Hepatocyte (in vitro differentiated cells): ENCODE measurements at regions not wholly inside any gene's neighbourhood (a gene's known extent, or its start where the extent isn't known, plus 50 kb on each side); places are given as distances from the start of the nearest gene placed in this dataset.

Experiments used
- DNase-seq: peaks from one replicate; pipeline ENCODE4 v3.0.0-alpha.2; 2016; ENCODE audit warnings: low spot score
- H2AFZ ChIP-seq: fragments of 200-600 bp; sonication (generic); 2 replicates; pipeline ENCODE4 v1.6.0; 2016; ENCODE audit warnings: antibody characterized with exemption, mild to moderate bottlenecking
- H3K27ac ChIP-seq: fragments of 200-600 bp; sonication (generic); 2 replicates; pipeline ENCODE4 v1.5.1; 2016; ENCODE audit warnings: mild to moderate bottlenecking
- H3K27me3 ChIP-seq: fragments of 200-600 bp; sonication (generic); 2 replicates; pipeline ENCODE4 v1.6.1; 2016
- H3K36me3 ChIP-seq: fragments of 200-600 bp; sonication (generic); replicated peaks from 2 replicates; pipeline ENCODE4 v1.5.1; 2016; ENCODE audit warnings: low read depth; ENCODE audit not compliant: insufficient read depth
- H3K4me1 ChIP-seq: fragments of 200-600 bp; sonication (generic); 2 replicates; pipeline ENCODE4 v1.5.1; 2016; ENCODE audit warnings: mild to moderate bottlenecking, moderate library complexity; ENCODE audit not compliant: insufficient read depth
- H3K4me2 ChIP-seq: fragments of 200-600 bp; sonication (generic); 2 replicates; pipeline ENCODE4 v1.6.0; 2016
- H3K4me3 ChIP-seq: fragments of 200-600 bp; sonication (generic); 2 replicates; pipeline ENCODE4 v1.5.1; 2016; ENCODE audit warnings: mild to moderate bottlenecking
- H3K79me2 ChIP-seq: fragments of 200-600 bp; sonication (generic); 2 replicates; pipeline ENCODE4 v1.6.0; 2017; ENCODE audit warnings: mild to moderate bottlenecking
- H3K9me2 ChIP-seq: fragments of 200-600 bp; sonication (generic); replicated peaks from 2 replicates; pipeline ENCODE4 v1.6.0; 2017; ENCODE audit warnings: mild to moderate bottlenecking; ENCODE audit not compliant: insufficient read depth
- H3K9me3 ChIP-seq: fragments of 200-600 bp; sonication (generic); 2 replicates; pipeline ENCODE4 v1.5.1; 2016; ENCODE audit warnings: low read depth, mild to moderate bottlenecking
- H4K20me1 ChIP-seq: fragments of 200-600 bp; sonication (generic); 2 replicates; pipeline ENCODE4 v1.6.0; 2016; ENCODE audit warnings: mild to moderate bottlenecking; ENCODE audit not compliant: insufficient read depth, poor library complexity, severe bottlenecking
- EZH2 ChIP-seq: fragments of 200-600 bp; sonication (generic); IDR thresholded peaks from 2 replicates; pipeline ENCODE4 v1.6.1; 2016; ENCODE audit warnings: antibody characterized with exemption, mild to moderate bottlenecking, borderline replicate concordance
- EZH2phosphoT487 ChIP-seq: fragments of 200-600 bp; sonication (generic); IDR thresholded peaks from one replicate; pipeline ENCODE4 v1.6.1; 2018; ENCODE audit warnings: antibody characterized with exemption, mild to moderate bottlenecking, low read depth, moderate library complexity; ENCODE audit not compliant: unreplicated experiment, severe bottlenecking
- WGBS: methylation state at CpG from one replicate; pipeline ENCODE4 v1.1.6; 2016; ENCODE audit warnings: low lambda C conversion rate; ENCODE audit errors: missing lambda C conversion rate; 5-methylcytosine and 5-hydroxymethylcytosine counted together
- TF ChIP-seq, protein P1 (sequence below): fragments of 200-600 bp; sonication (generic); IDR thresholded peaks from 2 replicates; pipeline ENCODE4 v1.5.1; 2016; ENCODE audit warnings: antibody characterized with exemption, mild to moderate bottlenecking; ENCODE audit not compliant: poor library complexity

DNA sequence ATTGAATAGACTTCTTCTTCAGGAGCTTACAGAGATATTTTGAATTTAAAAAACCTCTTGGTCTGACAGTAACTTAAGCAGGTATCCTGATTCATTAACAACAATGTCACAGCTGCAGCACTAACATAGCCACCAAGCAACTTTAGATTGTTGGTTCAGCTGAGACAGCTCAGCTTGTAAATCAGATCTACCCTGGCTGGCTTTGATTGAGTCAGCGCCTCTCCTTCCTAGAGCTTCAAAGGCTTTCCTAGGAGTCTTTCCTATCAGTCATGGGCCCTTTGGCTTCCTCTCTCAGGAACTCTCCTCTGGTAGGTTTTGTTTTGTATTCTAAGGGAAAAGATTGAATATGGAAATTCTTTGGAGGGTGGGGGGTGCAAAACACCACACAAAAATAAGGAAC, 70.7 kb upstream of the STEAP4 start:
- H3K79me2 ChIP-seq, result no peaks in the 10 kb centered on the region
- no peaks in the 10 kb centered on the region for H3K9me3 ChIP-seq
- no peaks in the 10 kb centered on the region for H3K36me3 ChIP-seq
- H3K27me3 ChIP-seq, result no peaks in the 10 kb centered on the region
- no peak overlapping the region for H3K4me2 ChIP-seq
- no peaks in the 10 kb centered on the region for H4K20me1 ChIP-seq
- no peak overlapping the region for H3K4me3 ChIP-seq
- H3K27ac ChIP-seq, result no peak overlapping the region
- no peaks in the 10 kb centered on the region for H3K9me2 ChIP-seq
- no peak overlapping the region for H2AFZ ChIP-seq
- 17% methylated on average over 1 of the region's 1 CpG for WGBS
- H3K4me1 ChIP-seq, result no peaks in the 10 kb centered on the region
- peak; percentile 50 for DNase-seq
- TF ChIP-seq, protein P1, sequence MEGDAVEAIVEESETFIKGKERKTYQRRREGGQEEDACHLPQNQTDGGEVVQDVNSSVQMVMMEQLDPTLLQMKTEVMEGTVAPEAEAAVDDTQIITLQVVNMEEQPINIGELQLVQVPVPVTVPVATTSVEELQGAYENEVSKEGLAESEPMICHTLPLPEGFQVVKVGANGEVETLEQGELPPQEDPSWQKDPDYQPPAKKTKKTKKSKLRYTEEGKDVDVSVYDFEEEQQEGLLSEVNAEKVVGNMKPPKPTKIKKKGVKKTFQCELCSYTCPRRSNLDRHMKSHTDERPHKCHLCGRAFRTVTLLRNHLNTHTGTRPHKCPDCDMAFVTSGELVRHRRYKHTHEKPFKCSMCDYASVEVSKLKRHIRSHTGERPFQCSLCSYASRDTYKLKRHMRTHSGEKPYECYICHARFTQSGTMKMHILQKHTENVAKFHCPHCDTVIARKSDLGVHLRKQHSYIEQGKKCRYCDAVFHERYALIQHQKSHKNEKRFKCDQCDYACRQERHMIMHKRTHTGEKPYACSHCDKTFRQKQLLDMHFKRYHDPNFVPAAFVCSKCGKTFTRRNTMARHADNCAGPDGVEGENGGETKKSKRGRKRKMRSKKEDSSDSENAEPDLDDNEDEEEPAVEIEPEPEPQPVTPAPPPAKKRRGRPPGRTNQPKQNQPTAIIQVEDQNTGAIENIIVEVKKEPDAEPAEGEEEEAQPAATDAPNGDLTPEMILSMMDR, result no peak
- TF ChIP-seq EZH2 (no peak), EZH2phosphoT487 (no peak)

DNA sequence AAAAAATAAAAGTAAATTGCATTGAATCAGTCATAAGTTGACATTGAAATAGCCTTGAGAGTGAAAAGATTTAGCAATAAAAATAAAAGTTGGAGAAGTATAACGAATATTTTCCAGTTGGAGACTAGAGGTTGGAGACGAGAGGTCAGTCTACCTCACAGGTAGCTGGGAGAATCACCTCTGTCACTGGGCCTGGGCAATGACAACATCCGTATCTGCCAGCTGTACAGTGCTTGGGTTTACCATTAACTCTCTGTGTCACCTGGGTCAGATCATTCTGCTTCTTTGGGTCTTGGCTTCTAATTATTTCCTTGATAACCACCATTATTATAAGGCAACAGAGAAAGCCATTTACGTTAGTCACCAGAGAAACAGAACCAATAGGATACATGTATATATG, 62.0 kb upstream of the STEAP4 start:
- H2AFZ ChIP-seq, result no peak overlapping the region
- H3K9me3 ChIP-seq, result no peaks in the 10 kb centered on the region
- no peaks in the 10 kb centered on the region for H3K36me3 ChIP-seq
- DNase-seq, result no peak
- H4K20me1 ChIP-seq, result no peaks in the 10 kb centered on the region
- TF ChIP-seq, protein P1, result no peak
- H3K9me2 ChIP-seq, result no peaks in the 10 kb centered on the region
- H3K79me2 ChIP-seq, result no peaks in the 10 kb centered on the region
- no peaks in the 10 kb centered on the region for H3K27me3 ChIP-seq
- no peak overlapping the region for H3K4me2 ChIP-seq
- H3K4me3 ChIP-seq, result no peak overlapping the region
- no peaks in the 10 kb centered on the region for H3K4me1 ChIP-seq
- no peak overlapping the region for H3K27ac ChIP-seq
- 88% methylated on average over 4 of the region's 4 CpGs for WGBS

DNA sequence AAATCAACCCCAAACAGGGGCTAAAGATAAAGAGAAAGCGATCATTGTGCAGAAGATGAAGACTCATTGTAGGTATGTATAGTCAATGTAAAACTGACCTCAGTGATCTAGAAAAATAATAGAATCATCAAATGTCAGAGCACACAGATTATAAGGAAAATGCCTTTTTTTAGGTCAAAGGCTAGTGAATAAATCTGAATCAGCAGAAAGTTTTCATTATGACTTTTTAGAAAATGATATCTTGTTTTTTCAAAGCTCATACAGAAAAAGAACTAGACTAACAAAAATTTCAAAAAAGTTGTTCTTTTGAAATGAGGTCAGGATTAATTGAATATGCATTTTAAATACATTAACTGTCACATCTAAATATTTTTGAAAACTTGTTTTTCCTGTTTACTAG, 60.2 kb upstream of the STEAP4 start:
- Histone ChIP-seq H2AFZ (no peak overlapping the region), H3K4me3 (no peak overlapping the region), H3K4me2 (no peak overlapping the region), H4K20me1 (no peaks in the 10 kb centered on the region), H3K27me3 (no peaks in the 10 kb centered on the region), H3K9me3 (no peaks in the 10 kb centered on the region), H3K27ac (no peak overlapping the region), H3K4me1 (no peaks in the 10 kb centered on the region), H3K9me2 (no peaks in the 10 kb centered on the region), H3K79me2 (no peaks in the 10 kb centered on the region), H3K36me3 (no peaks in the 10 kb centered on the region)
- DNase-seq, result no peak
- TF ChIP-seq EZH2phosphoT487 (no peak), EZH2 (no peak)
- TF ChIP-seq, protein P1, result no peak
- 85% methylated on average over 1 of the region's 1 CpG for WGBS

DNA sequence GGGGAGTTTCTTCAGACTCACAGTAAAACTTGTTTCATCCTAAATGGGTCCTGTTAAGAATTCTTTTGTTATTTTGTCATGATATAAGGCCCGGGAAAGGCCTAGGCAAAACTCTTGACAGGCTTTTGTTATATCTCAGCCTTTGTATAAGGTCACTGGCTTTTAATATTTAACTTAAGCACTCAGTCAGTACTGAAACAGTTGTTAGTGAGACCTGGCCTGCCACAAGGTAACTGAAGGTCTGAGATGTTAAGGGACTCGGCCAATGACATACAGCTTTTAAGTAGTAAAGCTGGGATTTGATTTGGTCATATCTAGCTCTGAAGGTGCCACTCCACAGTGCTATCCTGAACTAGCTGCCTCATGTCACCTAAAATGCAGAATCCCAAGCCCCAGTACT, 57.2 kb upstream of the STEAP4 start:
- H3K4me2 ChIP-seq, result no peak overlapping the region
- H3K4me3 ChIP-seq, result no peak overlapping the region
- H4K20me1 ChIP-seq, result no peaks in the 10 kb centered on the region
- no peaks in the 10 kb centered on the region for H3K79me2 ChIP-seq
- H3K27ac ChIP-seq, result no peak overlapping the region
- no peaks in the 10 kb centered on the region for H3K4me1 ChIP-seq
- H3K9me2 ChIP-seq, result no peaks in the 10 kb centered on the region
- DNase-seq, result peak; percentile 16
- WGBS, result 47% methylated on average over 2 of the region's 2 CpGs
- TF ChIP-seq, protein P1, result no peak
- no peak for TF ChIP-seq EZH2phosphoT487
- no peak for TF ChIP-seq EZH2
- H3K27me3 ChIP-seq, result no peaks in the 10 kb centered on the region
- no peaks in the 10 kb centered on the region for H3K9me3 ChIP-seq
- H3K36me3 ChIP-seq, result no peaks in the 10 kb centered on the region
- H2AFZ ChIP-seq, result no peak overlapping the region
